Thoracic aorta (tissue), 2 donors: ENCODE measurements at regions not wholly inside any gene's neighbourhood (a gene's known extent, or its start where the extent isn't known, plus 50 kb on each side); places are given as distances from the start of the nearest gene placed in this dataset.

Experiments
- ATAC-seq: fragments of 150-250 bp; one replicate; pipeline ENCODE4 v1.8.0; 2017; ENCODE audit warnings: low read depth; ENCODE audit not compliant: insufficient number of reproducible peaks, low FRiP score
- DNase-seq: peaks from one replicate; pipeline ENCODE4 v3.0.0-alpha.2; 2020; ENCODE audit warnings: low spot score
- H3K27ac ChIP-seq, 2 donors: fragments of 200-600 bp; sonication (generic); 1 replicate in 1 of 2; 2 replicates in 1 of 2; pipeline ENCODE4 v1.5.1; 2016; ENCODE audit warnings: mild to moderate bottlenecking in 2 of 2, moderate library complexity in 2 of 2
- H3K27me3 ChIP-seq: fragments of 200-600 bp; sonication (generic); replicated peaks from 2 replicates; pipeline ENCODE4 v1.6.0; 2016; ENCODE audit warnings: mild to moderate bottlenecking; ENCODE audit not compliant: insufficient read depth
- H3K36me3 ChIP-seq: fragments of 200-600 bp; sonication (generic); one replicate; pipeline ENCODE4 v1.5.1; 2016
- H3K4me1 ChIP-seq, 2 donors: fragments of 200-600 bp; sonication (generic); 1 replicate in 1 of 2; 2 replicates in 1 of 2; pipeline versions ENCODE4 v1.5.1 to v1.6.0; 2016; ENCODE audit warnings: low read depth in 2 of 2, mild to moderate bottlenecking in 1 of 2; ENCODE audit not compliant: control insufficient read depth in 1 of 2
- H3K4me3 ChIP-seq: fragments of 200-600 bp; sonication (generic); 2 replicates; pipeline ENCODE4 v1.5.1; 2016; ENCODE audit warnings: mild to moderate bottlenecking
- H3K9me3 ChIP-seq: fragments of 200-600 bp; sonication (generic); 2 replicates; pipeline ENCODE4 v1.5.1; 2016
- CTCF ChIP-seq: fragments of 200-600 bp; sonication (generic); IDR thresholded peaks from one replicate; pipeline ENCODE4 v1.5.1; 2019; ENCODE audit warnings: antibody characterized with exemption

DNA sequence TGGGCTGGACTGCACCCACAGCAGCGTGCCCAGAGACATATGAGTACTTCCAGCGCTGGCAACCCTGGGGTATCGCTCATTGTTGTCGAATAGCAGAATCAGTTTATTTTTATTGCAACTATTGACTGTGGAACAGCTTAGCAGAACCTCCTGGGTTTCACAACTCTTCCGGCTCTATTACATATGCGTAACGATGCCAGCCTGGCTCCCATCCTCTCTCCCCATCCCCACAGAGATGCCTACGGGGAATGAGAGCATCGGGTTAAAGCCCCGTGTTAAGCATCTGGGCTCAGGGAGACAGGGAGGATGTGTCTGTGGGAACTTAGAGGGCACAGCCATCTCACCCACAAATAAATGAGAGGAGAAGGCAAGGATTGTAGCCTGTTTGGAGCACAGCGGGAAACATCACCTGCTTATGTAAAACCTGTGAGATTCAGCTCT lies 76.6 kb upstream of the DLG1 start:
- Histone ChIP-seq H3K36me3 (no peaks in the 10 kb centered on the region), H3K27ac (no peak overlapping the region), H3K4me3 (no peak overlapping the region), H3K9me3 (no peaks in the 10 kb centered on the region), H3K4me1 (no peaks in the 10 kb centered on the region), H3K27me3 (no peaks in the 10 kb centered on the region)
- no peak for TF ChIP-seq CTCF
- no peak for ATAC-seq
- no peak for DNase-seq

- no peaks in the 10 kb centered on the region for H3K27me3 ChIP-seq
- no peaks in the 10 kb centered on the region for H3K4me1 ChIP-seq
- no peaks in the 10 kb centered on the region for H3K36me3 ChIP-seq
- ATAC-seq (no peak), DNase-seq (no peak)
- no peak for TF ChIP-seq CTCF
- no peak overlapping the region for H3K27ac ChIP-seq
- H3K9me3 ChIP-seq = no peaks in the 10 kb centered on the region
- no peak overlapping the region for H3K4me3 ChIP-seq
Measured at GRCh38 chr3:197373096-197373495, 74.7 kb upstream of the DLG1 start.

GRCh38 chr3:197372047-197372661 lies 73.7 kb upstream of the DLG1 start:
- H3K27ac ChIP-seq = no peak overlapping the region
- no peak for TF ChIP-seq CTCF
- H3K4me3 ChIP-seq = no peak overlapping the region
- ATAC-seq (no peak), DNase-seq (no peak)
- H3K27me3 ChIP-seq = no peaks in the 10 kb centered on the region
- H3K36me3 ChIP-seq = no peaks in the 10 kb centered on the region
- no peaks in the 10 kb centered on the region for H3K9me3 ChIP-seq
- H3K4me1 ChIP-seq = peaks cover 3% of the 10 kb centered on the region in 2 donors

GRCh38 chr3:197371591-197372046 lies 73.2 kb upstream of the DLG1 start:
- Histone ChIP-seq H3K4me1 (peaks cover 8 to 9% of the 10 kb centered on the region in 2 donors), H3K27me3 (no peaks in the 10 kb centered on the region), H3K9me3 (no peaks in the 10 kb centered on the region), H3K27ac (no peak overlapping the region), H3K4me3 (no peak overlapping the region), H3K36me3 (no peaks in the 10 kb centered on the region)
- TF ChIP-seq CTCF = no peak
- ATAC-seq = no peak
- no peak for DNase-seq

DNA sequence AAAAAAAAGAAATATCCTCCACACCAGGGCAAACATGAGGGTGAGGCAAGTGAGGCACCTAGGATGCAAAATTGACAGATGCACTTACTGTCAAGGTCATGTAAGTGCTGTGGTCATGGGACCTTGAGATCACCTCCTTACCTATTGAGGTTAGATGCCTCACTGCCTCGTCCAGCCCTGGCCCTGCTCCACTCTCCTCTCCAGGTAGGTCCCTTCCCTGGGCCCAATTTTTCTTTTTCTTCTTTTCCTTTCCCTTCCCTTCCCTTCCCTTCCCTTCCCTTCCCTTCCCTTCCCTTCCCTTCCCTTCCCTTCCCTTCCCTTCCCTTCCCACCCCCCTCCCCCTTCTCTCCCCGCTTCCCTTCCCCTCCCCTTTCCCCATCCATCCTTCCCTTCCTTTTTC lies 71.1 kb upstream of the DLG1 start:
- Histone ChIP-seq H3K27ac (no peak overlapping the region), H3K4me3 (no peak overlapping the region), H3K4me1 (peaks cover 8 to 23% of the 10 kb centered on the region in 2 donors), H3K36me3 (no peaks in the 10 kb centered on the region), H3K27me3 (no peaks in the 10 kb centered on the region), H3K9me3 (no peaks in the 10 kb centered on the region)
- DNase-seq (no peak), ATAC-seq (no peak)
- no peak for TF ChIP-seq CTCF
